Astrocyte (in vitro differentiated cells and primary cell): ENCODE measurements at regions not wholly inside any gene's neighbourhood (a gene's known extent, or its start where the extent isn't known, plus 50 kb on each side); places are given as distances from the start of the nearest gene placed in this dataset.

ENCODE experiments used
- EZH2 ChIP-seq: IDR thresholded peaks from 2 replicates; pipeline ENCODE4 v1.6.1; 2012; ENCODE audit warnings: mild to moderate bottlenecking, low read length, inconsistent platforms; ENCODE audit not compliant: insufficient read depth
- TF ChIP-seq, protein P1 (sequence below): IDR thresholded peaks from 2 replicates; pipeline ENCODE4 v1.5.1; 2011; ENCODE audit warnings: low read depth, mild to moderate bottlenecking, inconsistent platforms, low read length, moderate library complexity; ENCODE audit not compliant: insufficient read depth

DNA sequence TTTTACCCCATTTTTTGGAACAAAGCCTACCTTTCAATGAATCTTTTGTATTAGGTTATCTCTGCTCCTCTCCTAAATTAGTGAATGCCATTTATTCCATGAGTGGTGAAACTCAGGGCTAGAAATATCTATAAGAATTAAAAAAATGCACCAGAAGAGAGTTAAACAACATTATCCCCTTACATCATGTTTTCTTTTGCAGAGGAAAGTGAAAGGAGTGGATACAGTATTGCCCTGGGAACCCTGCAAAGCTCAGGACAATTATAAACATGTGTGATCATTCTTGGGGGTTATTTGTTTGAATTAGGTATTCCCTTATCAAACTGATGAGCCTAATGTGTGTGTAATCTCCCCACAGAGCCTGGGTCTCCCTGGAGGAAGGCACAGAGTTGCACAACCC is 559.2 kb downstream of the RNF144A start:
- TF ChIP-seq, protein P1, sequence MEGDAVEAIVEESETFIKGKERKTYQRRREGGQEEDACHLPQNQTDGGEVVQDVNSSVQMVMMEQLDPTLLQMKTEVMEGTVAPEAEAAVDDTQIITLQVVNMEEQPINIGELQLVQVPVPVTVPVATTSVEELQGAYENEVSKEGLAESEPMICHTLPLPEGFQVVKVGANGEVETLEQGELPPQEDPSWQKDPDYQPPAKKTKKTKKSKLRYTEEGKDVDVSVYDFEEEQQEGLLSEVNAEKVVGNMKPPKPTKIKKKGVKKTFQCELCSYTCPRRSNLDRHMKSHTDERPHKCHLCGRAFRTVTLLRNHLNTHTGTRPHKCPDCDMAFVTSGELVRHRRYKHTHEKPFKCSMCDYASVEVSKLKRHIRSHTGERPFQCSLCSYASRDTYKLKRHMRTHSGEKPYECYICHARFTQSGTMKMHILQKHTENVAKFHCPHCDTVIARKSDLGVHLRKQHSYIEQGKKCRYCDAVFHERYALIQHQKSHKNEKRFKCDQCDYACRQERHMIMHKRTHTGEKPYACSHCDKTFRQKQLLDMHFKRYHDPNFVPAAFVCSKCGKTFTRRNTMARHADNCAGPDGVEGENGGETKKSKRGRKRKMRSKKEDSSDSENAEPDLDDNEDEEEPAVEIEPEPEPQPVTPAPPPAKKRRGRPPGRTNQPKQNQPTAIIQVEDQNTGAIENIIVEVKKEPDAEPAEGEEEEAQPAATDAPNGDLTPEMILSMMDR = no peak
- TF ChIP-seq EZH2 = no peak
